SHP77 treated with DMSO at 0.1 percent for 48 hours (cell line): ENCODE measurements at regions not wholly inside any gene's neighbourhood (a gene's known extent, or its start where the extent isn't known, plus 50 kb on each side); places are given as distances from the start of the nearest gene placed in this dataset.

Experiments
- DNase-seq: peaks from one replicate; lab custom pipeline; 2025; lab: John Stamatoyannopoulos, UW

DNA sequence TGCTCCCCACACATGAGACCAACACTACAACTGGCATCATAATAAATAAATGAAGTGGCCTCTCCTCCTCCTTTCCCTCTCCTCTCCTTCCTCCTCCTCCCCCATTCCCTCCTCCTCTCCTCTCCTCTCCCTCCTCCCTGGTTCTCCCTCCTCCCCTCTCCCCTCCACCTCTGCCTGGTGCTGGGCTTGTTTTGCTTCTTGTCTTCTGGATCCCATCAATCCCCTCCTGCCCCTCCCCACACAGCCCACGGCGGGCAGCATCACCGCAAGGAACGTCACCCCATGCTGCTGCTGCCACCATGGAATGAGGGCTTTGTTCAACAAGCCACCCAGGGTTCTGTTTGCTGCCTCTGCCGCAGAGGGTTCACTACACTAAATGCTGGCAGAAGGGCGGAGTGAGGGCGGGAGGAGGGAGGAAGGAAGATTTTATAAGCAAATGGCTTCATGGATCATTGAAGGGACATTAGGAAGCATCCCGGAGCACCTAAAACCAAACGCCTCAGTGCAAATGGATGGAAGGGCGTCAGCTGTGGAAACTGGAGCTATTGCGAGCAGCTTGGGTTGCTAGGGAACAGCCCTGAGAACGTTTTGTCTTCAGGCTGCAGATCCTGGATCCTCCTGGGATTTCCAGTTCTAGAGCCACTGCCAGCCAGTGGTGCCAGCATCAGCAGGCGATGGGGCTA, 379.7 kb upstream of the ZMIZ1 start:
- no peak for DNase-seq

DNA sequence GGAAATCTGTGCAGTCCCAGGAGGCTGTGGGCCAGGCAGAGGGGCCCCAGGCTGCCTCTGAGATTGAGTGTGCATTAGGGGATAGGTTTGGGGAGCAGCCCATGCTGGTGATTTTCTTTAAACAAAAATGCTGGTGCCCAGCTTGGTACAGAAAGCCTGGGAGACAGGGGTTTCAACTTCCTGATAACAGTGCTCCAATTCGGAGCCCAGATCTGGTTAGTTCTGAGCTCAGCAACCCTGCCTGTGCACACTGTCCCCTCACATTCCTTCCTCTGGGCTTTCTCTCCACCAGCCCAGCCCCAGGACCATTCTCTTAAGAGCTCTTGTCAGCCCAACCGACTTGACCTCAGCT, 379.2 kb upstream of the ZMIZ1 start:
- DNase-seq, result no peak

DNA sequence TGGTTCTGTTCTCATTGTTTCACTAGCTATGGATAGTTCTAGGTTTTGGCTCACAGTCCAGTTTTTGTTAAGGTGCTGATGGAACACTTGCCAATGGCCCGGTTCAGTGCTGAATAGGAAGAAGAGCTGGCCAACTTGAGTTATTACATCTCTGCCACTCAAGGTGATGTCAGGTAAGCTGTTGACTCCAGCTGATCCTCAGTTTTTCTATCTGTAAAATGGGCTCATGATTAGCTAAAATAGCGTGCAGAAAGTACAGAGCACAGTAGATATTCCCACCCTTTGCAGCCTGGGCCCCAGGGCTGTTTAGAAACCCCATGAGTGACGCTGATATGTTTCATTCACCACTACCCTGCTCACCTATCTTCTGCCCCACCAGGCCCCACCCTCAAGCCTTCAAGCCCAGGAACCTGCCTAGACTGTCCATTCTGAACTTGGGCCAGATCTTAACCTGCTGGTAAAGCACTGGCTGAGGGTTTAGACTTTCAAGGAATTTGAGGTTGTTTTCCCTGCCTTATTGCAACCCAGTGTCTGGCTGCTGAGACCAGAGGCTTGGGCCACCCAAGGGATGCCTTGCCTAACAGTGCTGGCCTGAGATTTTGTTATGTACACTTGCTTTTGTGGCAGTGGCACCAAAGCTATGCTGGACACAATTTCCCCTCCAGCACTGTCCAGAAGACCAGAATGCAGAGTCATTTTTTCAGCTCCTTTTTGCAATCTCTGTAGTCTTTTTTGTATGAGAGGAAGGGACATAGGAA, 378.2 kb upstream of the ZMIZ1 start:
- no peak for DNase-seq

DNA sequence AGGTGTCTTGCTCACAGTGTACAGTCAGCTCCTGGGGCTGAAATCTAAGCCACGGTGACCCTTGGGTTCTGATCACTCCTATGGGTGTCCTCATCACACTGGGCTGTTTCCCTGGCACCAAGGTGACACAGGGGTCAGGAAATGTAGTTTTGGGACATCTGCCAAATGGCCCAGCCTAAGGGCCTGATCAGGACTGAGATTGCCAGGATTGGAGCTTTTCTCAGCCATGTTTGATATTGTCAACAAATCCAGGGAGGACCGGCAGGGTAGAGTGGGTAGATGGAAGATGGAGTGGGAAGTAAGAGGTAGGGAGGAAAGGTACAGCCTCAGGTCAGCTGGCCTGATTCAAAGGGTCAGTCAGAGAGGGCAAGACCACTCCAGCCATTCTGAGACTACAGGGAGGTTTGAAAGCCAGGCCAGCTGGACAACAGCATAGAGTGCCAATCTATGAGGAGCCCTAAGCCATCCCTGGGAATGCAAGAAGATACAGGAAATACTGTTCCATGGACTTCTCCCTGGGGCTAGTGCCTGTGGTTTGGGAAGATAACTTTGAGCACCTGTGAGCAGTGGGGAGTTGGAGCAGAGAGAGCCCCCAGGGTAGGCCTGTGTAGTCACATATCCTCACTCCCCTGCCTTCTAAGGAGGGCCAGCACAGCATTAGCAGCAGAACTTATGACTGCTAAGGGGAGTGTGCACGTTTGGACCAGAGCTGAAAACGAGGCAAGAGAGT, 377.3 kb upstream of the ZMIZ1 start:
- DNase-seq, result no peak

DNA sequence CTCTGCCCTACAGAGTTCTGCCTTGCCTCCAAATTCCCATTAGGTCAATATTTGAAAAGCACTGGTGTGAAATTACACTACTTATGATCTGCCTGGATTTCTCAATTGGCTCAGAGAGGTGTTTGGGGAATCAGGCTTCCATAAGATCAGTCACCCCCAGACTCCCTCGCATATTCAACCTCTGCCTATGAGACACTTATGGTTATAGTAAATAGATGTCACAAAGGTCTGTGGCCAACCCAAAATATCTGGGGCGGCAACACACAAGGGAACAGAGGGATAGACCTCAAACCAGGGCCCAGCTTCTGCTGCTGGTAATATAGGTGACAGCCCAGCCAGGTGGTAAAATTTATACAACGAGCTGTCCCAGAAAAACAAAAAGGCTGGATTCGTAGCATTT, 376.7 kb upstream of the ZMIZ1 start:
- DNase-seq, result no peak

DNA sequence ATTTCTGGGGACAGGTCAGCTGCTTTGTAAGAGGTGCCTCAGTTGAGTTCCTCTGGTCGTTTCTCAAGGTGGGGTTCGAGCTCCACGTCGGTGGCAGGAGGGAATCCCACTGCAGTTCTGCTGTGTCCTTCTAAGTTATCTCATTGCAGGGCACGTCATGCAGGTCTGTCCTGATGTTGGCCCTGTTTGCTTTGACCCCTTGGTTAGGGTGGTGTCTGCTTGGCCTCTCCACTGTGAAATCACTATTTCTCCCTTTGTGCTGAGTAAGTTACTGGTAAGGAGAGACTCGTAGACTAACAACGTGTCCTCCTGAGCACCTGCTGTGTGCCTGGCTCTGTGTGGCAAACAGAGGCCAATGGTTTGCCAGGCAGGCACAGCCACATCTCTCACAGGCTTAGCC, 372.9 kb upstream of the ZMIZ1 start:
- DNase-seq, result no peak

DNA sequence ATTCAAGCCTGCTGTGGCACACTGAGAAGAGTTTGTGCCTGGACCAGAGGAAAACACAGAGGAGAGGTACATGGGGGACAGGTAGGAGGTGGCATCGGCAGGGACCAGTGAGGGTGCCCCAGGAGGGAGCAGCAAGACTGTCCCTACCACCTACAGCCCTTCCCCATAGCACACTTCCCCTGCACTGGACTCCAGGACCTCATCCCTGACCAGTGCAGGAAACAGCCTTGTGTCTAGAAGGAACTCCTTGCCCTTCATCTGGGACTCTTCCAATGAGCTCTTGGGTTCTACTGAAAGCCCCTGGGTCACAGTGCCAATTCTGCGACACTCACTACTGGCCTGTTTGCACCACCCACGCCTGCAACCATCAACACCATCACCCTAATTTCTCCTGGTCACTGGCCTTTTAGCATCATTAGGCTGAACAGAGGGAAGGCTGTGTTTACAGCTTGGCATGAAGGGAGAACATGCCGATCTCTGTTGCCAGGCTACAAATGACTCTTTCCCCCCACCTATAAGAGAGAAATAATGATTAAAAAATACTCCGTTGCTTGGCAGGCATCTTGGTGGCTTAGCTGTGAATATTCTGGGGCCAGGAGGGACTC, 371.9 kb upstream of the ZMIZ1 start:
- DNase-seq, result no peak

DNA sequence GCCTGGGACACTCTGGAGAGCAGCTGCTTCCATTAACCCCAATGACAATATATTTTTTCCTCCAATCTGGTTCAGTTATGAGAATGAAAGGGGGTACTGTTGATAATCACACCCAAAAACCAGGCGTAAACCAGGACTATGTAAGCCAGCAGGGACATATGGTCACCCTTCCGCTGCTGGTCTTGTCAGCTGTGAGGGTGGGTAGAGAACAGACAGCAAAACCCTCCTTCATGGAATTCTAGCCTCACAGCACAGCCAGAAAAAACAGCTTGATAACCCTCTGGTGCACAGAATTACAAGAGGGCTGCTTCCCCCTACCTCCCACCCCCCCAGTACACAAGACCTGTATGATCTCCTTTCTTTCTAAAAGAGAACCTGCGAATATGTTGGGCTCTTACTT, 368.8 kb upstream of the ZMIZ1 start:
- no peak for DNase-seq

DNA sequence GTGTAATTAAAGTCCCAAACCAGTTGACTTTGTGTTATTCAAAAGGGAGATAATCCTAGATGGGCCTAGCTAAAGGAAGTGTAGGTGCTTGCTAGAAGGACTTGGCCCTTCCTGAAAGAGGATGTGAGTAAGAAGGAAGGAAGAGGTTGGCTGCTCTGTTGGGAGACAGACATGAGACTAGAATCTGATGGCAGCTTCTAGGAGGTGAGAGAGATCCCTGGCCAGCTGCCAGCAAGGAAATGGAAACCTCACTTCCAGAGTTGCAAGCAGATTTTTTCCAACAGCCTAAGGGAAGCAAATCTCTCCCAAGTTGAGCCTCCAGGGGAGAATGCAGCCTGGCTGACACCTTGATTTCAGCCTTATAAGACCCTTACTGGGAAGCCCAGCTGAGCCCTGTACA, 368.4 kb upstream of the ZMIZ1 start:
- DNase-seq, result no peak

DNA sequence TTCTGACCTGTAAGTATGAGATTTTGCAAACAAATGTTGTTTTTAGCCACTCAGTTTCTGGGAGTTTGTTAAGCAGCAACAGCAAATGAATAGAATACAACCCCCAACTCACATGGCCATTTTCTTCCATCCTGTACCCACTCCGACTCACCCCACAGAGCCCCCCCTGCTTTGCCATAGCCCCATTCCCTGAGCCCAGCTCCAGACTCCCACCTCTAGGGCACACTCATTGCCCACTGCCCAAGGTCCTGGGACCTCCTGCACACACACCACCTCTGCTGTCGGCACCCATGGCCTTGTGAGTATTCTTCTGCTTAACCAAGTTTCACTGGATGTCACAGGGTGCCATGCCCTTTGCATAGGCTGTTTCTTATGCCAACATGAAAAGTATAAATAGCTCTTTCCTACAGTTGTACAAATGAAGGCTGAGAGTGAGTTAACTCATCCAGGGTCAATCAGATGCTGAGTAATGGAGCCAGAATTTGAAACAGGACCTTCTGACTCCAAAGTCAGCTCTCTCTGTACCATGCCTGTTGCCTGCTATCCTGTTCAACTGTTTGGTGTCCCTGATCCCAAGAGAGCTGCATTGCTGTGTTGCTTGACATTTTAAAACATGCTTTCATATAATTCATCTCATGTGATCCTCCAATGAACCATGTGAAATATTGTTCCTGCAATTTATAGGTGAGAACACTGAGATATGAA, 367.8 kb upstream of the ZMIZ1 start:
- no peak for DNase-seq

DNA sequence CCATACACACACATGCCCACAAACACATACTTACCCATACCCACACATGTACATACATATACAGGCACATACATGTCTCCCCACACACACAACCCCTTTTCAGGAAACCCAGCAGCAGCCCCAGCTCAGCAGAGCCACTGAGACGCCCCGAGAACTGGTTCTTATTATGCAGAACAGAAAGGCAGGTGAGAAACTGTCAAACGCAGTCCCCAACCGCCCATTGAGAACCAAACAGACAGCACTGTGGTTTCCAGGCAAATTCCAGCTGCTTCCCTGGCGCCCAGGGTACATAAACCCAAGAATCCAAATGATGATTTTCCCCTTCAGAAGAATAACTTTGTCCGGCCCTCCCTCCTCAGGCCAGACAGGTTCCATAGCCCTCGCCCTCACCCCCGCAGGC, 366.6 kb upstream of the ZMIZ1 start:
- DNase-seq, result no peak

DNA sequence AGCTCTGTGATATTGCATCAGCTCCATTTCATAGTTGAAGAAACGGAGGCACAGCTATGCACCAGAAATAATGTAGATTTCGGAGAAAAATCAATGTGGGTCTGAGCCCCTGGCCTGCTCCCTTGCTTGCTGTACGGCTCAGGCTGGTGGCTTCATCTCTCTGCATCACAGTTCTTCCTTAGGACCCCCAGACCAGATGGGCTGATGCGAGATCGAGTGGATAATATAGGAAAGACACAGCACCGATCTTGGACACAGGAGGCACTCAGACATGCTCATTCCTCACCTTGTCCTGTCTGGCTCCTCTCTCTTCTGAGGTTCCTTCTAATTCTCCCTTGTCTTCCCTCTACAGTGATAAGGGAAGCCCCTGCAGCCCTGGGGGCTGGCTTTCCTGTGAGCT, 365.9 kb upstream of the ZMIZ1 start:
- no peak for DNase-seq

DNA sequence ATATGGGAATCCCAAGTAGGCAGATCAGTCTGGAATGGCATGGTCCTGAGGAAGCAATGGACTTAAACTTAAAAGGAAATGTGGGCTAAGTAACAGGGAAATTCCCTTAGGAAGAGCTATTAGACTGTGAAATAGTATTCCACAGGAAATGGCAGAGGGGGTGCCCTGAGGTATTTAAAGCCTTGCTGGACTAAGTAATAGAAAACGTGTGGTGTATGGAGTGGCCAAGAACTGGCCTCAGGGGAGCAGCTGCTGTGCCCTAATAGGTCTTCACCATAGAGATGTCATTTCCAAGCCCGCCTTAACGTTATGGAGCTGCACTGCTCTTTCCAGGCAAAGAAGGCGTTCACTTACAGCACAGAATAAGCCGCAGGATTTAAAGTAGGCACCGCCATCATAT, 365.2 kb upstream of the ZMIZ1 start:
- DNase-seq, result no peak

DNA sequence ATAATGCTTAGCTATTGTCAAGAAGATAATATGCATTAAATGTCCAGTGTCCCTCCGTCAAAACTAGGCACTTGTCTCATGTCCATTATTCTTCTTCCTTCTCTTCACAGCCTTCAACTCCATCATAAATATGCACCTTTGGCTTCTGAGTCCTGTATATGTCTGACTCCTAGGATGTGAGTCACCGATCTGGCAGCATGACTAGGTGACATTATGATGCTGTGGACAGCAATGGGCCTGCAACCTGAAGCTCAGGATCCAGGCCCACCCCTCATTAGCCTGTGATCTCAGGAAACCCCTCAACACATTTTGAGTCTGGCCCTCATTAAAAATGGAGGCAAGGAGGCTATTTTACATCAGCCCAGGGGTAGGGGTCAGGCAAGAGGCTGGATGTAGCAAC, 362.5 kb upstream of the ZMIZ1 start:
- DNase-seq, result no peak

DNA sequence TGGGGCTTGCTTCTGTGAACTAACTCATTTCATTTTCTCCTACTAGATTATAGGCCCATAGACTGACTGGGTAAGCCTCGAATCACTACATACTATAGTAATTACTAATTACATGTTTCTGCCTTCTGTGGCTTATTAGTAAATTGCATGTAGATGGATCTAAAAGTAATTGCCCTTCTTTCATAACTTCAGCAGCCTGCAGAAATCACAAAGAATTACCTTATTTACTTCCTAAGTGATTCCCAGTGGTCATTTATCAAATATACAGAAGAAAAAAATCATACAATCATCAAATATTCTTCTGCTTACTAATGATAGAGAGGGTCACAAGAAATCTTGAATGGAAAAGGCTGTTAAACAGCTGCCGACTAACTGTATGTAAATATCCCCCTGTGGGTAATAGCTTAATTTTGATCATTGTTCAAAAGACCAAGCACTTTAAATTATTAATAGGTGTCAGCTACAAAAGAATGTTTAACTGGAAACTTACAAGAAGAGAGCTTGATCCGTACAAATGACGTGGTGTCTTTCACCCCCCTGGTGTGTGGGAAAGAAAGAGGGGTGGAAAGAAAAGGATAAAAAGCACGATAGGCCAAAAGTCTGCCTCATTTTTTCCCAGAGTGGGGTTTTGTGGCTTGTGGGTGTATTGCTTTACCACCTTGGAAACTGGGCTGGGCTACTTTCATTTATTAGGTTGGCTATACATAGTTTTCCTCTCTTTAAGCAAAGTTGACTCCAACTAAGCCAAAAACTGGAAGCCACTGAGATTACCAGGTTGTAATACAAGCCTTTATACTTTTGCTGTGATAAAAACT, 361.8 kb upstream of the ZMIZ1 start:
- DNase-seq, result no peak

DNA sequence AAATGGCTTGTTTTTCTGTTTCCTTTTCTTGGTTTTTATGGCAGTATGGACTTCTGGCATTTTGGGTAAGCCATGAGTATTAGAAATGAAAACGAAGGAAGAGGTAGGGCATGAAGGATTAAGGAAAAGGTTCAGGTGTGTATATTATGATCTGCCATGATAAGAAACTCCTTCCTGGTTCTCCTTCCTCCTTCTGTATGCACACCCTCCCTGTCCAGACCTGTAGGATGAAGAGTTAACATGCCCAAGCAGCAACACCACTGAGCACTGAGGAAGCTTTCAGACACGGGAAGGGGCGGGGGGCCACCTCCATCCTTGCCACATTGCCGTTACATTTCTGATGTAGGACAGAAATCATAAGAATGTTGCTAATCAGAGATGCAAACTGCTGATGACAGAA, 361.0 kb upstream of the ZMIZ1 start:
- no peak for DNase-seq

DNA sequence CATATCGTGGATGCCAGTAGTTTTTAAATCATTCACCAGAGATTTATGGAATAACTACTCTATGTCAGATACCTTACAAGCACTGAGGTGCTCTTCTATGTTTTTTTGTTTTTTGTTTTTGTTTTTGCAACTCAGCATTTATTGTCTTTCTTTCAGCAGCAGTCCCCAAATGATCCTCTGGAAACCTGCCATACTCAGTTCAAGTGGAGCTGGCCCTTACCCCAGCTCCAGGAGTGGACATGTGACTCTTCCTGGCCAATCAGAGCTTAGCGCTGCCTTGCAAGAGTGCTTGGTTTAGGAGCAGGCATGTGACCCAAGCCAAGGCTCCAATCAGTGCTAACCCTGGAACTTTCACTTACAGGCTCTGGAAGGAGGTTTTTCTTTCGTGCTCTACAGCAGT, 356.6 kb upstream of the ZMIZ1 start:
- DNase-seq, result no peak

DNA sequence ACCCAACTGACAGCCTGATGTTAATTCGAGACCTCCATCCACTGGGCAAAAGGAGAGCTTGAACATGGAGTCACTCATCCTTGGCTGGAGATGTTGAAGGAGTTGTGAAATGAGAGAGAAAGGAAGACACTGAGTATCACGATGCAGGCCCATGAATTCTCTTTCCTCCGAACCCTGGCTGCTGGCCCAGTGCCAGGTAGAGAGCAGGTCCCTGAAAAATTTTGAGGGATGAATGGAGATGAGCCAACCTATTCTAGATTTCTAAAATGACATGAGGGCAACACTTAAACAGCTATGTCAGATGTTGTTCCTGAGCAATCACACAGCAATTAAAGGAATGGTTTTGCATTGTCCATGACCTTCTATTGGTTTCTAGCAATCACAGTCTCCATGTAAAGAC, 355.1 kb upstream of the ZMIZ1 start:
- DNase-seq, result no peak

DNA sequence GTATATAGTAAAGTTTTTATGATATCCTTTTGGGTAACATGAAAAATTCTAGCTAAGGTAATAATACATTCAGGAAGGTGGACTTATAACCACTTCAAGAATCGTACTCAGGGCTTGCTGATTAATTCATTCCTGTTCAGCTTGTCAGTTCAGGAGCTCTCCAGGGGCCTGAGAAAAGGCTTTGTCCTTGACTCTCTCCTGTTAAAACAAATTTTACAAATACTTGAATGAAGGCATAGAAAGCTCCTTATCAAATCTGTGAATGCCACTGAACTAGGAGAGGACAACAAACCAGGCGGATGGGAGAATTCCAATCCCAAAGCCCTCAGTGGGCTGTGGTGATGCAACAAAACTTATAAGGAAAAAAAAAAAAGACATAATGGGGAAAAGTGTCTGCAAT, 354.5 kb upstream of the ZMIZ1 start:
- no peak for DNase-seq

DNA sequence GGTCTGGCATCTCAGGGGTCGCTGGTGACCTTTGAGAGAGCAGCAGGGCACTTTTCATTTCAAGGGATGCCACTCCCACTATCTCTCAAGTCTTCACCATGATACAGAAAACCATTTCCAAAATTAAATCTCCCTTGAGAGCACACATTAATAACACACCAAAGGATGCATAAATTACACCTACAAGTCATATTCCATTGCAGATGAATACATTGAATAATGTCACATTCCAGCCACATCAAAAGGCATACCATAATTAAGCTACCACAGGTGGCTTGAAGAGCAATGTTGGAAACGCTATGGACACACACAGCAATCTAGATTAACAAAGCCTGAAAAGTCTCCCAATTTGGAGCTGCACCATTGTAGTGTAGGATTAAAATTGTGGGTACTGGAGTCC, 353.3 kb upstream of the ZMIZ1 start:
- no peak for DNase-seq

DNA sequence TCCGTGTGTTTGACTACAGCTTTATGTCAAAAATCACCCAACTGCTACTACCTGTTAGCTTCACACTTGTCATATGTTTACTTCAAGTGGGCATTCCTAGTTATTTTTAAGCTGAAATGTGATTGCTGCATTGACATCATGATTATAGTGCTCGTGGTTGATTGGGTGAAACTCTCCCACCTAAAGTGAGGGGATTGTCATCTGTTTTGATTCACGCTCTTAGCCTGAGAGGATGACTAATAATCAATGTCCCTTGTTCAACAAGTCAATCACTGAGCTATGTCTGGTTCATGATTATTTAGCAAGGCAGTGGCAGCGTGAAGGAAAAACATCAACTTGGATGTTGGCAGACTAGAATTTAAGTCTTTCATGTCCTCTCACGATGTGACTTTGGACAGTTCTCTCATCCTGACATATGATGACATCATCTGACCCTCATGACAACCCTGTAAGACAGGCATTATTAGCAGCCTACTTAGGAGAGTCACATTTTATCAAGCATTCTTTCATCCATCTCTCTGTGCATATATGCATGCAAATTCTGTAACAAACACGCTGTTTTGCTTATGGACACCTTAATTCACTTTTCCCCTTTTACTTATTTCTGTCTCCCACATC, 352.6 kb upstream of the ZMIZ1 start:
- DNase-seq, result no peak
